K562 (cell line): ENCODE measurements at regions not wholly inside any gene's neighbourhood (a gene's known extent, or its start where the extent isn't known, plus 50 kb on each side); places are given as distances from the start of the nearest gene placed in this dataset.

Experiments
- ATAC-seq: fragments of 200-7000 bp; cut with Tn5 transposase; 3 replicates; pipeline ENCODE4 v1.9.1; 2020; ENCODE audit warnings: moderate library complexity
- BruUV-seq: library from RNA; stranded (reverse); fragments of 400-500 nt; replicated peaks from 2 replicates; lab custom pipeline; 2021; lab: Mats Ljungman, UMichigan
- CTCF ChIA-PET: fragments of 300-600 bp; formaldehyde crosslinking; extraction: SDS; loops from one replicate; lab custom pipeline; 2021; ENCODE audit warnings: low intra/inter-chr PET ratio; lab: Yijun Ruan, JAX
- POLR2A ChIA-PET: fragments of 300-600, 350-650 bp; sonication (Branson Sonifier 250); formaldehyde crosslinking; extraction: SDS; loops from one replicate; lab custom pipeline; 2021; ENCODE audit warnings: antibody characterized with exemption, inconsistent platforms; lab: Yijun Ruan, JAX
- DNase-seq, 4 experiments: peaks; one replicate each; pipeline versions ENCODE4 v3.0.0 to v3.0.0-alpha.2; 2011 to 2018; ENCODE audit warnings: low spot score in 3 of 4, mixed read lengths in 3 of 4; ENCODE audit errors: extremely low read depth in 1 of 4
- FAIRE-seq: peaks from 2 replicates; lab custom pipeline; 2011; peaks lifted over from hg19 to GRCh38; lab: Jason Lieb, UNC
- H2AFZ ChIP-seq: 2 replicates; pipeline ENCODE4 v1.6.0; 2011; ENCODE audit warnings: low read depth, low read length, control low read depth, inconsistent platforms
- H3K27ac ChIP-seq: fragments of 200-600 bp; 3 replicates; pipeline ENCODE4 v1.8.0; 2011; ENCODE audit warnings: low read depth, mild to moderate bottlenecking, control low read depth, inconsistent platforms, low read length, moderate library complexity, mixed read lengths; ENCODE audit errors: extremely low read depth
- H3K27me3 ChIP-seq, 2 experiments: fragments of 300-600 bp in 1 of 2; 2 replicates in 1 of 2; 3 replicates in 1 of 2; pipeline versions ENCODE4 v1.6.0 to v1.8.0; 2011; ENCODE audit warnings: inconsistent platforms in 2 of 2, low read length in 2 of 2, mild to moderate bottlenecking in 1 of 2, mixed read lengths in 1 of 2, moderate library complexity in 1 of 2; ENCODE audit not compliant: control insufficient read depth in 2 of 2, insufficient read depth in 2 of 2
- H3K36me3 ChIP-seq: fragments of 300-600 bp; 3 replicates; pipeline ENCODE4 v1.8.0; 2011; ENCODE audit warnings: mild to moderate bottlenecking, low read length, inconsistent platforms; ENCODE audit not compliant: control insufficient read depth, insufficient read depth
- H3K4me1 ChIP-seq, 2 experiments: fragments of 200-600 bp in 1 of 2; replicated peaks in 1 of 2; 2 replicates in 1 of 2; 3 replicates in 1 of 2; pipeline versions ENCODE4 v1.5.1 to v1.8.0; 2011; ENCODE audit warnings: inconsistent platforms in 2 of 2, low read length in 2 of 2, mild to moderate bottlenecking in 1 of 2, mixed read lengths in 1 of 2, moderate library complexity in 1 of 2; ENCODE audit not compliant: control insufficient read depth in 2 of 2, insufficient read depth in 2 of 2
- H3K4me2 ChIP-seq: 2 replicates; pipeline ENCODE4 v1.6.1; 2011; ENCODE audit warnings: low read length, control low read depth, inconsistent platforms, mixed read lengths; ENCODE audit not compliant: insufficient read depth
- H3K4me3 ChIP-seq: fragments of 200-600 bp; sonication (generic), shearing (Covaris generic); 2 replicates; pipeline ENCODE4 v1.5.1; 2016; ENCODE audit warnings: control low read depth, inconsistent platforms
- H3K79me2 ChIP-seq: fragments of 200-600 bp; 3 replicates; pipeline ENCODE4 v1.8.0; 2011; ENCODE audit warnings: low read length, inconsistent platforms; ENCODE audit not compliant: control insufficient read depth, insufficient read depth
- H3K9ac ChIP-seq, 2 experiments: 2 replicates each; pipeline versions ENCODE4 v1.6.0 to v1.6.1; 2011; ENCODE audit warnings: low read depth in 2 of 2, low read length in 2 of 2, control low read depth in 1 of 2, inconsistent platforms in 1 of 2, mild to moderate bottlenecking in 1 of 2, mixed read lengths in 1 of 2; ENCODE audit not compliant: insufficient read depth in 1 of 2
- H3K9me1 ChIP-seq: one replicate; pipeline ENCODE4 v1.6.0; 2011; ENCODE audit warnings: inconsistent platforms, mild to moderate bottlenecking, low read length, moderate library complexity; ENCODE audit not compliant: control insufficient read depth, insufficient read depth
- H3K9me3 ChIP-seq: replicated peaks from 2 replicates; pipeline ENCODE4 v1.5.1; 2011; ENCODE audit warnings: low read depth, low read length, inconsistent platforms; ENCODE audit not compliant: control insufficient read depth, insufficient read depth
- H4K20me1 ChIP-seq: replicated peaks from 2 replicates; pipeline ENCODE4 v1.6.1; 2011; ENCODE audit warnings: low read length, inconsistent platforms, mixed read lengths; ENCODE audit not compliant: control insufficient read depth, insufficient read depth
- ETV5 ChIP-seq: sonication (generic); formaldehyde crosslinking; IDR thresholded peaks from 2 replicates; pipeline ENCODE4 v1.4.0; 2020; ENCODE audit warnings: low read depth, mild to moderate bottlenecking, missing genetic modification reagents
- KDM1A ChIP-seq, 2 experiments: fragments of 450-650 bp; IDR thresholded peaks; 2 replicates each; pipeline ENCODE4 v1.6.1; 2016; ENCODE audit warnings: mild to moderate bottlenecking in 2 of 2
- MEIS2 ChIP-seq: fragments of 450-650 bp; IDR thresholded peaks from 2 replicates; pipeline ENCODE4 v1.6.1; 2014; ENCODE audit warnings: mild to moderate bottlenecking; ENCODE audit not compliant: partially characterized antibody
- NR1H2 ChIP-seq: sonication (generic); formaldehyde crosslinking; IDR thresholded peaks from 2 replicates; pipeline ENCODE4 v1.4.0; 2020; ENCODE audit warnings: mild to moderate bottlenecking, missing genetic modification reagents
- POLR2AphosphoS2 ChIP-seq: IDR thresholded peaks from 2 replicates; pipeline ENCODE4 v1.6.1; 2012; ENCODE audit warnings: low read length, improper control_type of control experiment
- PTTG1 ChIP-seq: fragments of 450-650 bp; IDR thresholded peaks from 2 replicates; pipeline ENCODE4 v1.6.1; 2016; ENCODE audit warnings: low read depth, mild to moderate bottlenecking, missing genetic modification characterization, missing compliant biosample characterization
- RBM25 ChIP-seq: fragments of 200-400 bp; formaldehyde crosslinking; IDR thresholded peaks from 2 replicates; pipeline ENCODE4 v1.6.1; 2018; ENCODE audit warnings: low read length, low read depth, moderate library complexity; ENCODE audit not compliant: severe bottlenecking
- TGIF2 ChIP-seq: sonication (generic); formaldehyde crosslinking; IDR thresholded peaks from 2 replicates; pipeline ENCODE4 v1.8.1; 2022; ENCODE audit warnings: mild to moderate bottlenecking, missing genetic modification reagents, moderate library complexity
- U2AF1 ChIP-seq: fragments of 200-400 bp; formaldehyde crosslinking; optimal IDR thresholded peaks from 2 replicates; pipeline ENCODE3; 2017; ENCODE audit warnings: mild to moderate bottlenecking, low read depth, low read length, moderate library complexity
- ZFP36 ChIP-seq: fragments of 150-350 bp; IDR thresholded peaks from 2 replicates; pipeline ENCODE4 v1.6.1; 2018; ENCODE audit warnings: low read length, low read depth; ENCODE audit not compliant: partially characterized antibody
- ZNF165 ChIP-seq: fragments of 250-450 bp; sonication (Bioruptor Pico); IDR thresholded peaks from 2 replicates; pipeline ENCODE4 v1.4.0; 2020; ENCODE audit warnings: borderline replicate concordance
- ZNF174 ChIP-seq: fragments of 250-450 bp; sonication (Bioruptor Pico); IDR thresholded peaks from 2 replicates; pipeline ENCODE4 v1.4.0; 2020; ENCODE audit warnings: mild to moderate bottlenecking
- WGBS: fragments of 100-300 bp; shearing (Covaris generic); methylation state at CpG from one replicate; pipeline ENCODE4 v1.1.6; 2016; ENCODE audit warnings: low coverage, mixed read lengths; ENCODE audit not compliant: insufficient coverage; ENCODE audit errors: missing lambda C conversion rate; 5-methylcytosine and 5-hydroxymethylcytosine counted together
- in situ Hi-C: fragments of 300-500 bp; cut with MboI; formaldehyde crosslinking; loops from 4 replicates; pipeline ENCODE4 v1.15.0; 2018; ENCODE audit warnings: inconsistent platforms, mixed read lengths
- intact Hi-C: fragments of 100-400 bp; cut with micrococcal nuclease; formaldehyde crosslinking; loops from 2 replicates; pipeline ENCODE4 v1.14.2; 2022
- TF ChIP-seq, protein P1 (sequence below), 2 experiments: IDR thresholded peaks in 1 of 2; conservative IDR thresholded peaks in 1 of 2; 2 replicates each; pipeline ENCODE4 v1.6.1; 2016; ENCODE audit warnings: low read depth in 2 of 2, mild to moderate bottlenecking in 1 of 2, missing compliant biosample characterization in 1 of 2, missing genetic modification characterization in 1 of 2, moderate library complexity in 1 of 2

DNA sequence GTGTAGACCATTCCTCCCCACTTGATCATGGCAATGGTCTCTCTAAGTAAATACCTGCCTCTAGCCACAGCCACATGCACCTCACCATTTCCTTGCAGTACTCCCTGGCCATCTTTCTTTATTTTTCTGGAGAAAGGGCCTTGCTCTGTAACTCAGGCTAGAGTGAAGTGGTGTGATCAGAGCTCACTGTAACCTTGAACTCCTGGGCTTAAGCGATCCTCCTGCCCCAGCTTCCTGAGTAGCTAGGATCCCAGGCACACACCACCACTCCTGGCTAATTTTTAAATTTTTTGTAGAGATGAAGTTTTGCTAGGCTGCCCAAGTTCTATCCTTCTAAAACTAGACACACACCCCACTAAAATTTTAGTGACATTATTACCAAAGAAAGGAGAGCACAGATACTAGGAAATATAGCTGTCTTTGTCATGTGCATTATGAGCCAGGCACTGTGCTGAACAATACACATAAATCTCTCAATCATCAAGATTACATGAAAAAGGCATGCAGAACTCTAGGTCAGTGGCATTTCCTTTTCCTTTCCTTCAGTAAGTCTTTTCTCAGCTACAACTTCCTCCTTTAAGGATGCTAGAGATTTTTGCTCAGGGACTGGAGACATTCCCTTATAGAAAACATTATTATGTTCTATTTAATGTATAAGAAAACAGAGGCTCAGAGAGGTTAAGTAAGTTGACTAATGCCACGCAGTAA lies 95.0 kb upstream of the SERBP1 start:
- WGBS = 22% methylated on average over 2 of the region's 2 CpGs
- no peaks in the 10 kb centered on the region for H4K20me1 ChIP-seq
- no TSS peak for BruUV-seq
- H3K9me3 ChIP-seq = no peaks in the 10 kb centered on the region
- H3K9me1 ChIP-seq = no peaks in the 10 kb centered on the region
- in situ Hi-C loops (loop anchor here (25.0 kb wide), 3 partner anchors 587 to 937 kb away; no protein-coding TSS in a partner anchor), intact Hi-C loops (no loop called here)
- DNase-seq = no peak
- ChIA-PET CTCF (no interaction called here), POLR2A (interaction anchor here (0.6 to 1.2 kb wide), 2 partner anchors 8 to 126 kb away, joined by 3 to 6 read pairs; no protein-coding TSS in a partner anchor)
- no peak overlapping the region for H3K4me2 ChIP-seq
- H3K36me3 ChIP-seq = no peaks in the 10 kb centered on the region
- H3K4me1 ChIP-seq = peaks cover 0 to 6% of the 10 kb centered on the region in 2 experiments; a peak in 1 of 5 replicates
- FAIRE-seq = no peak
- no peak overlapping the region for H3K4me3 ChIP-seq
- no peak for ATAC-seq
- H3K27ac ChIP-seq = no peak overlapping the region
- H3K79me2 ChIP-seq = no peaks in the 10 kb centered on the region
- H3K27me3 ChIP-seq = no peaks in the 10 kb centered on the region
- peak overlapping the region; percentile 58; the same call in 1 of the 2 replicates for H2AFZ ChIP-seq
- TF ChIP-seq ETV5 (CRISPR knock-in tag) (no peak), RBM25 (peak; percentile 83), ZNF174 (CRISPR knock-in tag) (no peak), TGIF2 (CRISPR knock-in tag) (no peak), MEIS2 (peak; percentile 66), ZNF165 (CRISPR knock-in tag) (no peak), NR1H2 (no peak), POLR2AphosphoS2 (no peak), PTTG1 (tag) (no peak), ZFP36 (peak; percentile 42), U2AF1 (no peak), KDM1A (IDR thresholded peaks at IDR 0.05) (peak in 1 of 2 experiments; percentile 37; a peak in 1 of 4 replicates)
- TF ChIP-seq, protein P1, sequence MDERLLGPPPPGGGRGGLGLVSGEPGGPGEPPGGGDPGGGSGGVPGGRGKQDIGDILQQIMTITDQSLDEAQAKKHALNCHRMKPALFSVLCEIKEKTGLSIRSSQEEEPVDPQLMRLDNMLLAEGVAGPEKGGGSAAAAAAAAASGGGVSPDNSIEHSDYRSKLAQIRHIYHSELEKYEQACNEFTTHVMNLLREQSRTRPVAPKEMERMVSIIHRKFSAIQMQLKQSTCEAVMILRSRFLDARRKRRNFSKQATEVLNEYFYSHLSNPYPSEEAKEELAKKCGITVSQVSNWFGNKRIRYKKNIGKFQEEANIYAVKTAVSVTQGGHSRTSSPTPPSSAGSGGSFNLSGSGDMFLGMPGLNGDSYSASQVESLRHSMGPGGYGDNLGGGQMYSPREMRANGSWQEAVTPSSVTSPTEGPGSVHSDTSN (CRISPR knock-in tag; IDR thresholded peaks at IDR 0.05; ENCODE audit: low read depth) = no peak
- TF ChIP-seq, protein P1 (tag; conservative IDR thresholded peaks at IDR 0.05; ENCODE audit: low read depth) = 0 out of 2 replicates have a peak, but pooled peaks have one; percentile 34
- H3K9ac ChIP-seq = no peak overlapping the region
